SK-N-SH treated with all-trans-retinoic acid at 6 μM for 48 hours (cell line): ENCODE measurements at regions not wholly inside any gene's neighbourhood (a gene's known extent, or its start where the extent isn't known, plus 50 kb on each side); places are given as distances from the start of the nearest gene placed in this dataset.

ENCODE experiments used
- ATAC-seq: fragments of 200-7000 bp; cut with Tn5 transposase; 3 replicates; pipeline ENCODE4 v1.9.1; 2020; ENCODE audit warnings: mild to moderate bottlenecking, moderate library complexity
- BACH2 ChIP-seq: fragments of 250-450 bp; sonication (Bioruptor Pico); IDR thresholded peaks from 2 replicates; pipeline ENCODE4 v1.9.0; 2021; ENCODE audit warnings: mild to moderate bottlenecking, borderline replicate concordance
- CSDC2 ChIP-seq: fragments of 250-450 bp; sonication (Bioruptor Pico); IDR thresholded peaks from 2 replicates; pipeline ENCODE4 v1.5.0; 2020; ENCODE audit warnings: mild to moderate bottlenecking, moderate library complexity
- ESRRG ChIP-seq: fragments of 250-450 bp; sonication (Bioruptor Pico); IDR thresholded peaks from 2 replicates; pipeline ENCODE4 v1.6.1; 2021; ENCODE audit warnings: mild to moderate bottlenecking
- GLIS3 ChIP-seq: fragments of 250-450 bp; sonication (Bioruptor Pico); IDR thresholded peaks from 2 replicates; pipeline ENCODE4 v1.5.0; 2020; ENCODE audit warnings: mild to moderate bottlenecking, moderate library complexity
- PPARA ChIP-seq: fragments of 250-450 bp; sonication (Bioruptor Pico); IDR thresholded peaks from 2 replicates; pipeline ENCODE4 v1.5.0; 2020; ENCODE audit warnings: mild to moderate bottlenecking, borderline replicate concordance
- RARB ChIP-seq: fragments of 250-450 bp; sonication (Bioruptor Pico); IDR thresholded peaks from 2 replicates; pipeline ENCODE4 v1.8.0; 2021; ENCODE audit warnings: mild to moderate bottlenecking, moderate library complexity
- TCF4 ChIP-seq: fragments of 250-450 bp; sonication (Bioruptor Pico); IDR thresholded peaks from 2 replicates; pipeline ENCODE4 v1.8.0; 2021; ENCODE audit warnings: mild to moderate bottlenecking, moderate library complexity, borderline replicate concordance
- TOX ChIP-seq: fragments of 250-450 bp; sonication (Bioruptor Pico); IDR thresholded peaks from 2 replicates; pipeline ENCODE4 v1.8.0; 2021; ENCODE audit warnings: mild to moderate bottlenecking, moderate library complexity, borderline replicate concordance
- ZC3H10 ChIP-seq: fragments of 250-450 bp; sonication (Bioruptor Pico); IDR thresholded peaks from 2 replicates; pipeline ENCODE4 v1.5.1; 2021; ENCODE audit warnings: mild to moderate bottlenecking, moderate library complexity
- ZFP30 ChIP-seq: fragments of 450-650 bp; formaldehyde crosslinking; IDR thresholded peaks from 2 replicates; pipeline ENCODE4 v1.5.0; 2022; ENCODE audit warnings: mild to moderate bottlenecking, moderate library complexity
- ZNF565 ChIP-seq: fragments of 450-650 bp; formaldehyde crosslinking; conservative IDR thresholded peaks from 2 replicates; pipeline ENCODE4 v1.5.0; 2020; ENCODE audit warnings: low read depth, mild to moderate bottlenecking, moderate library complexity
- ZNF70 ChIP-seq: fragments of 450-650 bp; formaldehyde crosslinking; IDR thresholded peaks from 2 replicates; pipeline ENCODE4 v1.5.0; 2020; ENCODE audit warnings: mild to moderate bottlenecking, moderate library complexity
- ZNF8 ChIP-seq: fragments of 450-650 bp; formaldehyde crosslinking; IDR thresholded peaks from 2 replicates; pipeline ENCODE4 v1.5.0; 2020; ENCODE audit warnings: mild to moderate bottlenecking, moderate library complexity
- TF ChIP-seq, protein P1 (sequence below): fragments of 250-450 bp; sonication (Bioruptor Pico); IDR thresholded peaks from 2 replicates; pipeline ENCODE4 v1.8.0; 2020; ENCODE audit warnings: mild to moderate bottlenecking, moderate library complexity, borderline replicate concordance
- TF ChIP-seq, protein P2 (sequence below): fragments of 250-450 bp; sonication (Bioruptor Pico); IDR thresholded peaks from 2 replicates; pipeline ENCODE4 v1.5.0; 2020; ENCODE audit warnings: mild to moderate bottlenecking, moderate library complexity
- TF ChIP-seq, protein P3 (sequence below): fragments of 250-450 bp; sonication (Bioruptor Pico); IDR thresholded peaks from 2 replicates; pipeline ENCODE4 v1.8.0; 2021; ENCODE audit warnings: low read depth, mild to moderate bottlenecking, moderate library complexity, borderline replicate concordance
- TF ChIP-seq, protein P4 (sequence below): fragments of 250-450 bp; sonication (Bioruptor Pico); IDR thresholded peaks from 2 replicates; pipeline ENCODE4 v1.5.1; 2021; ENCODE audit warnings: mild to moderate bottlenecking, moderate library complexity

DNA sequence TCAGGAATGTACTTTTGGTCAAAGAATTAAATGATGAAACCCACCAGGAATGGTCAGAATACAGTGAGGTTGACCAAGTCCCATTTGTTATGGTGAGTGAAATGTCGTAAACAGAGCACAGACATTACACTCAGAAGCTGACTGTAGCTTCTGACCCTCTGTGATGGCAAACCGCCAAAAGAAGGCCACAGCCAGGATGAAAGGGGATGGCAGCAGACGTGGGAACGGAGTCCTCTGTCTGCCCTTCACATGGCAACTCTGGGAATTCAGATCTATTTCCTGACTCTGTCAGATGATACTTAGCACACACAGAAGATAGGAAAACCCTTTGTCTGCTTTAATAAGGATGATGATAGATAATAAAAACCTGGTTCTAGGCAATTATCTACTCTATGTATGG is 757.1 kb downstream of the SORCS3 start:
- no peak; the same call in 2 of the 3 replicates for ATAC-seq
- TF ChIP-seq TCF4 (CRISPR knock-in tag): 0 out of 2 replicates have a peak, but pooled peaks have one; percentile 45
- TF ChIP-seq CSDC2 (CRISPR knock-in tag): no peak
- TF ChIP-seq ZNF565 (CRISPR knock-in tag): no peak
- TF ChIP-seq ZC3H10 (CRISPR knock-in tag): no peak
- TF ChIP-seq, protein P1, sequence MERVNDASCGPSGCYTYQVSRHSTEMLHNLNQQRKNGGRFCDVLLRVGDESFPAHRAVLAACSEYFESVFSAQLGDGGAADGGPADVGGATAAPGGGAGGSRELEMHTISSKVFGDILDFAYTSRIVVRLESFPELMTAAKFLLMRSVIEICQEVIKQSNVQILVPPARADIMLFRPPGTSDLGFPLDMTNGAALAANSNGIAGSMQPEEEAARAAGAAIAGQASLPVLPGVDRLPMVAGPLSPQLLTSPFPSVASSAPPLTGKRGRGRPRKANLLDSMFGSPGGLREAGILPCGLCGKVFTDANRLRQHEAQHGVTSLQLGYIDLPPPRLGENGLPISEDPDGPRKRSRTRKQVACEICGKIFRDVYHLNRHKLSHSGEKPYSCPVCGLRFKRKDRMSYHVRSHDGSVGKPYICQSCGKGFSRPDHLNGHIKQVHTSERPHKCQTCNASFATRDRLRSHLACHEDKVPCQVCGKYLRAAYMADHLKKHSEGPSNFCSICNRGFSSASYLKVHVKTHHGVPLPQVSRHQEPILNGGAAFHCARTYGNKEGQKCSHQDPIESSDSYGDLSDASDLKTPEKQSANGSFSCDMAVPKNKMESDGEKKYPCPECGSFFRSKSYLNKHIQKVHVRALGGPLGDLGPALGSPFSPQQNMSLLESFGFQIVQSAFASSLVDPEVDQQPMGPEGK (CRISPR knock-in tag): no peak
- no peak for TF ChIP-seq RARB
- TF ChIP-seq, all 23 proteins: peak for 1

DNA sequence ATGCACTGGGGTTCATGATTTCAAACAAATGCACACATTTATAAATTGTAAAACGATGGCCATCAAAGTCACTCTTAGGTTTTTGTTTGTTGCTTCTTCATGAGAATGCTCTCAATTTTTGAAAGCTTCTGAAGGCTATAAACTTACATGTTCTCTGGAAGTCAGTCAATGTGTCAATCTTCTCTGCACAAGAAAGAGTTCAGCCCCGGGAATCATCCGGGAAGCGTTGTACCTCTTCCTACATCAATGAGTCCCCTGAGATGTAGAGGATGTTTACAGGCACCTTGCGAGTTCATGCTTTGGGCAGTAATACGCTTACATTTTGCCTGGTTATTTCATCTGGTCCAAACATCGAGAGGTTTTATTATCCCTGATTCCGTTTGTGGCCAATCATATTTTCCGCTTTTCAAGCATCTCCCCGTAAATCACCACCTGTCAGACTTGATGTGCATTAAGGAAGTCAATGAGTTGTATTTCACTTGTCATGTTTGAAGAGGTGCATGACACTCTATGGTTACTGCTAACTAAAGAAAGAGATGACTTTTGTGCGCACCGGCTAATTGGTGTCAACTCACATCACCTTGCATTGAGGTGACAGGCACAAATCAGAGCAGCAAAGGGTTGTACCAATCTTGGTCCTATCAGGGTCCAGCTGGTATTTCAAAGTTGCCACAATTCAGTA is 750.7 kb downstream of the SORCS3 start:
- TF ChIP-seq BACH2 (CRISPR knock-in tag): no peak
- no peak for TF ChIP-seq GLIS3
- TF ChIP-seq ZNF8 (CRISPR knock-in tag): no peak
- TF ChIP-seq TOX (CRISPR knock-in tag): no peak
- TF ChIP-seq ESRRG (CRISPR knock-in tag): no peak
- TF ChIP-seq, protein P2, sequence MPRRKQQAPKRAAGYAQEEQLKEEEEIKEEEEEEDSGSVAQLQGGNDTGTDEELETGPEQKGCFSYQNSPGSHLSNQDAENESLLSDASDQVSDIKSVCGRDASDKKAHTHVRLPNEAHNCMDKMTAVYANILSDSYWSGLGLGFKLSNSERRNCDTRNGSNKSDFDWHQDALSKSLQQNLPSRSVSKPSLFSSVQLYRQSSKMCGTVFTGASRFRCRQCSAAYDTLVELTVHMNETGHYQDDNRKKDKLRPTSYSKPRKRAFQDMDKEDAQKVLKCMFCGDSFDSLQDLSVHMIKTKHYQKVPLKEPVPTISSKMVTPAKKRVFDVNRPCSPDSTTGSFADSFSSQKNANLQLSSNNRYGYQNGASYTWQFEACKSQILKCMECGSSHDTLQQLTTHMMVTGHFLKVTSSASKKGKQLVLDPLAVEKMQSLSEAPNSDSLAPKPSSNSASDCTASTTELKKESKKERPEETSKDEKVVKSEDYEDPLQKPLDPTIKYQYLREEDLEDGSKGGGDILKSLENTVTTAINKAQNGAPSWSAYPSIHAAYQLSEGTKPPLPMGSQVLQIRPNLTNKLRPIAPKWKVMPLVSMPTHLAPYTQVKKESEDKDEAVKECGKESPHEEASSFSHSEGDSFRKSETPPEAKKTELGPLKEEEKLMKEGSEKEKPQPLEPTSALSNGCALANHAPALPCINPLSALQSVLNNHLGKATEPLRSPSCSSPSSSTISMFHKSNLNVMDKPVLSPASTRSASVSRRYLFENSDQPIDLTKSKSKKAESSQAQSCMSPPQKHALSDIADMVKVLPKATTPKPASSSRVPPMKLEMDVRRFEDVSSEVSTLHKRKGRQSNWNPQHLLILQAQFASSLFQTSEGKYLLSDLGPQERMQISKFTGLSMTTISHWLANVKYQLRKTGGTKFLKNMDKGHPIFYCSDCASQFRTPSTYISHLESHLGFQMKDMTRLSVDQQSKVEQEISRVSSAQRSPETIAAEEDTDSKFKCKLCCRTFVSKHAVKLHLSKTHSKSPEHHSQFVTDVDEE (CRISPR knock-in tag): no peak
- TF ChIP-seq, protein P3, sequence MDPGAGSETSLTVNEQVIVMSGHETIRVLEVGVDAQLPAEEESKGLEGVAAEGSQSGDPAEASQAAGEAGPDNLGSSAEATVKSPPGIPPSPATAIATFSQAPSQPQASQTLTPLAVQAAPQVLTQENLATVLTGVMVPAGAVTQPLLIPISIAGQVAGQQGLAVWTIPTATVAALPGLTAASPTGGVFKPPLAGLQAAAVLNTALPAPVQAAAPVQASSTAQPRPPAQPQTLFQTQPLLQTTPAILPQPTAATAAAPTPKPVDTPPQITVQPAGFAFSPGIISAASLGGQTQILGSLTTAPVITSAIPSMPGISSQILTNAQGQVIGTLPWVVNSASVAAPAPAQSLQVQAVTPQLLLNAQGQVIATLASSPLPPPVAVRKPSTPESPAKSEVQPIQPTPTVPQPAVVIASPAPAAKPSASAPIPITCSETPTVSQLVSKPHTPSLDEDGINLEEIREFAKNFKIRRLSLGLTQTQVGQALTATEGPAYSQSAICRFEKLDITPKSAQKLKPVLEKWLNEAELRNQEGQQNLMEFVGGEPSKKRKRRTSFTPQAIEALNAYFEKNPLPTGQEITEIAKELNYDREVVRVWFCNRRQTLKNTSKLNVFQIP: no peak
- TF ChIP-seq ZFP30 (CRISPR knock-in tag): no peak
- ATAC-seq: no peak

DNA sequence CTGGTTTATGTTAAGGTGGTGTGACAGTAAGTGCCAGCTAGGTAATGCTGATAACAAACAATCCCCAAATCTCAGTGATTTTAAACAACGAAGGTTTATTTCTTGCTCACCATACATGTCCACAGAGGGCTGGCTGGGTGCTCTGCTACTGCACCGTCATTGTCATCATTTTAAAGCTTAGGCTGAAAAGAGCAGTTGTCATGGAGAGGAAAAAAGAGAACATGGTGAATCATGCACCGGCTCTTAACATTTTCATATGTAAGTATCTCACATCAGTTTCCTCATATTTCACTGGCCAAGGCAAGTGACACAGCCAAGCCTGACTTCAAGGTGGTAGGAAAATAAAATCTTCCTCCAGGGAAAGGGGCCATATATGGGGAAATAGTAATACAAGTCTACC is 746.9 kb downstream of the SORCS3 start:
- no peak for ATAC-seq
- no peak for TF ChIP-seq BACH2 (CRISPR knock-in tag)
- no peak for TF ChIP-seq TOX (CRISPR knock-in tag)
- no peak for TF ChIP-seq ZNF70 (CRISPR knock-in tag)
- no peak for TF ChIP-seq CSDC2 (CRISPR knock-in tag)
- TF ChIP-seq, protein P3: no peak
- no peak for TF ChIP-seq ZFP30 (CRISPR knock-in tag)
- no peak for TF ChIP-seq RARB
- no peak for TF ChIP-seq ZNF565 (CRISPR knock-in tag)
- TF ChIP-seq, protein P1 (CRISPR knock-in tag): no peak
- TF ChIP-seq, protein P4, sequence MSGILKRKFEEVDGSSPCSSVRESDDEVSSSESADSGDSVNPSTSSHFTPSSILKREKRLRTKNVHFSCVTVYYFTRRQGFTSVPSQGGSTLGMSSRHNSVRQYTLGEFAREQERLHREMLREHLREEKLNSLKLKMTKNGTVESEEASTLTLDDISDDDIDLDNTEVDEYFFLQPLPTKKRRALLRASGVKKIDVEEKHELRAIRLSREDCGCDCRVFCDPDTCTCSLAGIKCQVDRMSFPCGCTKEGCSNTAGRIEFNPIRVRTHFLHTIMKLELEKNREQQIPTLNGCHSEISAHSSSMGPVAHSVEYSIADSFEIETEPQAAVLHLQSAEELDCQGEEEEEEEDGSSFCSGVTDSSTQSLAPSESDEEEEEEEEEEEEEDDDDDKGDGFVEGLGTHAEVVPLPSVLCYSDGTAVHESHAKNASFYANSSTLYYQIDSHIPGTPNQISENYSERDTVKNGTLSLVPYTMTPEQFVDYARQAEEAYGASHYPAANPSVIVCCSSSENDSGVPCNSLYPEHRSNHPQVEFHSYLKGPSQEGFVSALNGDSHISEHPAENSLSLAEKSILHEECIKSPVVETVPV (CRISPR knock-in tag): no peak
- no peak for TF ChIP-seq PPARA (CRISPR knock-in tag)
